Left renal pelvis (tissue), 4 donors: ENCODE measurements at regions not wholly inside any gene's neighbourhood (a gene's known extent, or its start where the extent isn't known, plus 50 kb on each side); places are given as distances from the start of the nearest gene placed in this dataset.

Experiments used
- DNase-seq, 4 donors: peaks; one replicate each; pipeline ENCODE4 v3.0.0-alpha.2; 2013; ENCODE audit warnings: low read depth in 4 of 4, low spot score in 3 of 4

- DNase-seq, result no peak
These were observed 260.1 kb upstream of the PLSCR5 start for GRCh38 chr3:146865175-146865755.

GRCh38 chr3:146861262-146861661, 256.1 kb upstream of the PLSCR5 start:
- no peak for DNase-seq

- no peak for DNase-seq
These were observed 249.4 kb upstream of the PLSCR5 start for GRCh38 chr3:146854523-146854922.

GRCh38 chr3:146851665-146852064, 246.5 kb upstream of the PLSCR5 start:
- DNase-seq, result no peak

GRCh38 chr3:146845361-146845760, 240.2 kb upstream of the PLSCR5 start:
- DNase-seq, result no peak

- DNase-seq, result no peak
These were observed 238.3 kb upstream of the PLSCR5 start for GRCh38 chr3:146843476-146843875.

- no peak for DNase-seq
These were observed 234.7 kb upstream of the PLSCR5 start for GRCh38 chr3:146839727-146840375.

GRCh38 chr3:146838221-146838620, 233.1 kb upstream of the PLSCR5 start:
- DNase-seq, result no peak

GRCh38 chr3:146834917-146835316, 229.8 kb upstream of the PLSCR5 start:
- no peak for DNase-seq

GRCh38 chr3:146832857-146833458, 227.8 kb upstream of the PLSCR5 start:
- DNase-seq, result no peak

- DNase-seq, result no peak
These were observed 226.5 kb upstream of the PLSCR5 start for GRCh38 chr3:146831659-146832058.

GRCh38 chr3:146830231-146830630, 225.1 kb upstream of the PLSCR5 start:
- no peak for DNase-seq

GRCh38 chr3:146827836-146828235, 222.7 kb upstream of the PLSCR5 start:
- DNase-seq, result no peak

GRCh38 chr3:146823622-146824021, 218.5 kb upstream of the PLSCR5 start:
- no peak for DNase-seq

- DNase-seq, result no peak
These were observed 213.7 kb upstream of the PLSCR5 start for GRCh38 chr3:146818866-146819265.

- DNase-seq, result no peak
These were observed 213.2 kb upstream of the PLSCR5 start for GRCh38 chr3:146818301-146818700.

- no peak for DNase-seq
These were observed 212.6 kb upstream of the PLSCR5 start for GRCh38 chr3:146817704-146818103.

- DNase-seq, result no peak
These were observed 209.6 kb upstream of the PLSCR5 start for GRCh38 chr3:146814601-146815315.

GRCh38 chr3:146813496-146813895, 208.3 kb upstream of the PLSCR5 start:
- no peak for DNase-seq

GRCh38 chr3:146803745-146804144, 198.6 kb upstream of the PLSCR5 start:
- DNase-seq, result peak in 2 of 4 donors; percentile 12 to 17

- no peak for DNase-seq
These were observed 196.3 kb upstream of the PLSCR5 start for GRCh38 chr3:146801492-146801891.

- DNase-seq, result no peak
These were observed 195.3 kb upstream of the PLSCR5 start for GRCh38 chr3:146800484-146800883.
